ENCODE measurements at regions not wholly inside any gene's neighbourhood (a gene's known extent, or its start where the extent isn't known, plus 50 kb on each side); places are given as distances from the start of the nearest gene placed in this dataset.

- TF ChIP-seq, protein P1, sequence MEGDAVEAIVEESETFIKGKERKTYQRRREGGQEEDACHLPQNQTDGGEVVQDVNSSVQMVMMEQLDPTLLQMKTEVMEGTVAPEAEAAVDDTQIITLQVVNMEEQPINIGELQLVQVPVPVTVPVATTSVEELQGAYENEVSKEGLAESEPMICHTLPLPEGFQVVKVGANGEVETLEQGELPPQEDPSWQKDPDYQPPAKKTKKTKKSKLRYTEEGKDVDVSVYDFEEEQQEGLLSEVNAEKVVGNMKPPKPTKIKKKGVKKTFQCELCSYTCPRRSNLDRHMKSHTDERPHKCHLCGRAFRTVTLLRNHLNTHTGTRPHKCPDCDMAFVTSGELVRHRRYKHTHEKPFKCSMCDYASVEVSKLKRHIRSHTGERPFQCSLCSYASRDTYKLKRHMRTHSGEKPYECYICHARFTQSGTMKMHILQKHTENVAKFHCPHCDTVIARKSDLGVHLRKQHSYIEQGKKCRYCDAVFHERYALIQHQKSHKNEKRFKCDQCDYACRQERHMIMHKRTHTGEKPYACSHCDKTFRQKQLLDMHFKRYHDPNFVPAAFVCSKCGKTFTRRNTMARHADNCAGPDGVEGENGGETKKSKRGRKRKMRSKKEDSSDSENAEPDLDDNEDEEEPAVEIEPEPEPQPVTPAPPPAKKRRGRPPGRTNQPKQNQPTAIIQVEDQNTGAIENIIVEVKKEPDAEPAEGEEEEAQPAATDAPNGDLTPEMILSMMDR (IDR thresholded peaks at IDR 0.05; ENCODE audit: borderline replicate concordance, extremely low read depth, low read length, poor library complexity, severe bottlenecking): peak; percentile 67
- no peak for TF ChIP-seq EZH2 (IDR thresholded peaks at IDR 0.05; ENCODE audit: borderline replicate concordance, low read depth, low read length, severe bottlenecking)
Observed at GRCh38 chr14:71606064-71606463, 326.2 kb upstream of the RGS6 start.

Measured in DND-41 (cell line).